Activated CD4-positive, alpha-beta T cell treated with anti-CD3 and anti-CD28 coated beads, Interleukin-2, amount 50 U/mL, for 1 hour (primary cell): ENCODE measurements at regions not wholly inside any gene's neighbourhood (a gene's known extent, or its start where the extent isn't known, plus 50 kb on each side); places are given as distances from the start of the nearest gene placed in this dataset.
A peak's percentile ranks its signal among the peaks of the same experiment; 100 is the strongest.
"Not testable (repeated sequence)": the region's sequence is repeated elsewhere in the genome, so short reads cannot be mapped to it uniquely, and the experiment has no call there.

Experiments used
- DNase-seq: peaks from one replicate; pipeline ENCODE4 v3.0.0-alpha.2; 2020

GRCh38 chr10:114872519-114873087 is 51.0 kb downstream of the FHIP2A start:
- DNase-seq: no peak

DNA sequence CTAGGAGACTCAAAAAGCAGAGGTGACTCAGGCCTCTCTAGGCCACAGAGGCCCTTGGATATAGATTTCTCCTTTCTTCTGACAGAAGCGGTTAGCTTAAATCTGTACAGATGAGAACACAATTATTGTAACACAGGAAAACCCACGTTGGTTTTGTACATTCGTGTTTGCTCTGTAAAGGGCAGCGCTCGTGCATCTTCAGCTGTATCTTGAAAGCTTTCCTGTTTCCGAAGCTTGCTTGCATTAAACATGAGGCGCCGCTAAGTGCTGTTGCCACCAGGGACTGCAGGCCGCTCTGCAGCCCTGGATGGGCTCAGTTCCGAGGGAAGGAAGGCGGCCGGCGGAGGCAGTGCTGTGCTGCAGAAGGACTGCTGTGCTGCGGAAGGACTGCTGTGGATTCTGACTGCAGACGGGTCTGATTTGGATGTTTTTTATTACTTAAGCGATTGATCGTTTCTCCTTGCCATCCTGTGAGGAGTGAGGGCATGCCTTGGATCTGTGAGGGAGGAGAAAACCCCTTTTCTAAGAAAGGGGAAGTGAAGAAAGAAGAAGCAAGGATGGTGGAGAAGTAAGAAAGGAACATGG is 53.3 kb downstream of the FHIP2A start:
- no peak for DNase-seq

- not testable (repeated sequence) for DNase-seq
Measured at GRCh38 chr10:114875590-114876081, 54.1 kb downstream of the FHIP2A start.

DNA sequence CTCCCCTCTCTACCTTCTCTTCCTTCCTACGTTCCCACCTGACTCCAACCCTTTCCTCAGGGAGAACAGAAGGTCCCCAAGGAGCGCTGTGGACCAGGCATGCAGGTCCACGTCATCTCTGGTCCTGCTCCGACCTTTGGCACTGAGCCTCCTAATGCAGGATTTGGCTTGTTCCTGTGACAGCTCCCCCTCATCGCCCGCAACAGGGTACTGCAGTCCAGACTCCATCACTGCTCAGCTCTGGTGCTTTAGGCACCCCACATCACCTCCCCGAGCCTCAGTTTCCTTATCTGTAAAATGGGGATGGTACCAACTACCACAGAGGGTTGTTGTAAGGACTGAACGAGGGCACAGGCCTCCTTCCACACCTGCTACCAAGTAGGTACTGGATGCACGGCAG is 54.6 kb downstream of the FHIP2A start:
- no peak for DNase-seq

DNA sequence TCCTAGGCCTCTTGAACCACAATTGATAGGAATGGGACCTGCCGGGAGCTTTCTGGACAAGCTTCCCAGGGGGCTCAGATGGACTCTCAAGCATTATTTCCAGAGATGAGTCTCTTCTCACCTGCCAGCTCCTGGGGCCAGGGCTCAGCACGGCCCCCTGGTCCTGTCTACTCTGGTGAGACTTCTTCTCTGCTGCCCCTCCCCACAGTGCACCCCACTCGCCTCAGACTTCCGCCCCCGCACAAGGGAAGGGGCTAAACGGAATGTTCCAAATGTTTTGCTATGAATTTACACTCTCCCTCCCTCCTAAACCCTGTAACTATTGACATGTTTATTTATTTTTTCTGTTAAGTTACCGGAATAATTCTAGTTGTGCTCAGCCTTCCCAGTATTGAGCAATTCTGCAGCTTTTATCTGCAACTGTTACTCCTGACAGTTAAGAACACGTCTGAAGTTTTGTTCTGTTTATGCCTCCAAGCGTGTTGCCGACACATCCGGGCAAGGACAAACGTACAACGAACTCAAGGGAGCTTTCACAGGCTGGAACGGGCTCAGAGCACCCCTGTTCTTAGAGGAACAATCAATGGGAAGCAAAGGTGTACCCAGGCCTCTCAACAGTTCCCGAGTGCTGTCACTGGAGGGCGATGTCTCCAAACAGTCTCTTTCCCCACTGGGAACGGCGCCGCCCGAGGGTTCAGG is 55.2 kb downstream of the FHIP2A start:
- DNase-seq: peak; percentile 22

GRCh38 chr10:114877301-114877644 is 55.7 kb downstream of the FHIP2A start:
- no peak for DNase-seq

DNA sequence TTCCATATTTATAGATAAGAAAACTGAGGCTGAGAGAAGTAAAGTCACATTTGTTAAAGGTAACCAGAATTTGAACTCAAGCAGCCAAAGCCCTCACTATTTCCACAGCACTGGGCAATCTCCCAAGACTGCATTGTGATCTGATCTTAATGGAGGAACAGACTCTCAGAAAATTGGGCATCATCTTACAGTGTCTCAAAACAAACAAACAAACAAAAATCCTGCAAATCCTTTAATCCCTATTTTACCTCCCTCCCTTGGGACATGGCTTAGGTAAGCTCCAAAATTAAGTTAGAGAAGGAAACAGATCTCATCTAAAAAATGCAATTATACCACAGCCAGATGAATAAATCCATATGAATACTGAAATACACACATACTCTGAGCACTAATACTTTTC is 57.5 kb downstream of the FHIP2A start:
- no peak for DNase-seq

DNA sequence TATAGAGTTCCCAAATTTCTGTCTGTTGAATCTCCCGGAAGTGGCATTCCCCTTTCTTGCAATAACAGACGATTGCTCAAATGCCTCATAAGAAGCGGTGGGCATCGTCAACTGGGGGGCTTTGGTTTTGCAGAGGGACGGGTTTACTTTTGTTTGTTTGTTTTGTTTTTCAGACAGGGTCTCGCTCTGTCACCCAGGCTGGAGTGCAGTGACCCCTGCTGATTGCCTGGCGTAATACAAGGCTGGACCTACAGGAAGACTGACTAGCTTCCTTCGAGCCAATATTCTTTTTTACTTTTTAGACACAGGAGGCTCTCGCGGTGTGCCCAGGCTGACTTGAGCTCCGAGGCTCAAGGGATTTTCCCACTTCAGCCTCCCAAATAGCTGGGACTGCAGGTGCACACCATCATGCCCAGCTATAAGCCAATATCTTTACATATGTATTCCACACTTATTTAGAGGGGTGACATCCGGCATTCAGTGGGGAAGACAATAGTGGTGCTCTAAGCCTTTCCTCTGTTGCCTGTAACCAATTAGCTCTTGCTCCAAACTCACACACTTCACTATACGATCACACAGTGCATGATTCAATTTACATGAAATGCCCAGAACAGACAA is 58.1 kb downstream of the FHIP2A start:
- DNase-seq: peak; percentile 24

GRCh38 chr10:114881417-114881816 is 56.6 kb upstream of the TRUB1 start:
- DNase-seq: no peak

GRCh38 chr10:114881901-114882300 is 56.1 kb upstream of the TRUB1 start:
- no peak for DNase-seq

GRCh38 chr10:114885443-114885842 is 52.6 kb upstream of the TRUB1 start:
- no peak for DNase-seq
